HepG2 (cell line): ENCODE measurements at regions not wholly inside any gene's neighbourhood (a gene's known extent, or its start where the extent isn't known, plus 50 kb on each side); places are given as distances from the start of the nearest gene placed in this dataset.

Experiments used
- ATAC-seq: fragments of 200-7000 bp; cut with Tn5 transposase; 3 replicates; pipeline ENCODE4 v1.9.1; 2020; ENCODE audit warnings: mild to moderate bottlenecking, moderate library complexity
- BruUV-seq: library from RNA; stranded (reverse); fragments of 400-500 nt; replicated peaks from 2 replicates; lab custom pipeline; 2021; lab: Mats Ljungman, UMichigan
- CTCF ChIA-PET: fragments of 300-600 bp; formaldehyde crosslinking; extraction: SDS; loops from one replicate; lab custom pipeline; 2021; ENCODE audit warnings: low total read pairs, inconsistent platforms, low intra/inter-chr PET ratio; lab: Yijun Ruan, JAX
- POLR2A ChIA-PET: fragments of 350-600 bp; sonication (Branson Sonifier 250); formaldehyde crosslinking; loops from one replicate; lab custom pipeline; 2020; ENCODE audit warnings: antibody characterized with exemption, inconsistent platforms; lab: Yijun Ruan, JAX
- DNase-seq: peaks from one replicate; pipeline ENCODE4 v3.0.0-alpha.2; 2015; ENCODE audit warnings: low spot score
- FAIRE-seq: peaks from 3 replicates; lab custom pipeline; 2011; peaks lifted over from hg19 to GRCh38; lab: Jason Lieb, UNC
- H2AFZ ChIP-seq: one replicate; pipeline ENCODE4 v1.6.1; 2011; ENCODE audit warnings: low read length, inconsistent platforms
- H3K27ac ChIP-seq: fragments of 300-600 bp; 3 replicates; pipeline ENCODE4 v1.8.0; 2011; ENCODE audit warnings: mixed run types, mild to moderate bottlenecking, mixed read lengths, low read length, inconsistent platforms; ENCODE audit not compliant: insufficient read depth; ENCODE audit errors: extremely low read length
- H3K27me3 ChIP-seq, 2 experiments: fragments of 200-600 bp in 1 of 2; 2 replicates in 1 of 2; 3 replicates in 1 of 2; pipeline versions ENCODE4 v1.6.0 to v1.8.0; 2011; ENCODE audit warnings: low read length in 2 of 2, mild to moderate bottlenecking in 2 of 2, moderate library complexity in 2 of 2, inconsistent platforms in 1 of 2; ENCODE audit not compliant: insufficient read depth in 2 of 2, control insufficient read depth in 1 of 2
- H3K36me3 ChIP-seq, 2 experiments: fragments of 200-600 bp in 1 of 2; replicated peaks in 1 of 2; 2 replicates in 1 of 2; 3 replicates in 1 of 2; pipeline versions ENCODE4 v1.5.1 to v1.8.0; 2011; ENCODE audit warnings: low read length in 2 of 2, inconsistent platforms in 1 of 2; ENCODE audit not compliant: insufficient read depth in 2 of 2, control insufficient read depth in 1 of 2
- H3K4me1 ChIP-seq: 2 replicates; pipeline ENCODE4 v1.5.1; 2012; ENCODE audit warnings: low read length, inconsistent platforms; ENCODE audit not compliant: insufficient read depth
- H3K4me2 ChIP-seq: 2 replicates; pipeline ENCODE4 v1.6.0; 2011; ENCODE audit warnings: low read depth, low read length, inconsistent platforms
- H3K4me3 ChIP-seq, 3 experiments: fragments of 200-600 bp in 1 of 3; sonication (generic), shearing (Covaris generic) in 1 of 3; replicated peaks in 1 of 3; 2 replicates each; pipeline ENCODE4 v1.5.1; 2011 to 2016; ENCODE audit warnings: low read length in 3 of 3, inconsistent platforms in 2 of 3, low read depth in 2 of 3, mild to moderate bottlenecking in 2 of 3, control low read depth in 1 of 3, mixed read lengths in 1 of 3; ENCODE audit not compliant: insufficient read depth in 1 of 3
- H3K79me2 ChIP-seq: one replicate; pipeline ENCODE4 v1.6.1; 2011; ENCODE audit warnings: low read length, inconsistent platforms; ENCODE audit not compliant: insufficient read depth
- H3K9ac ChIP-seq: 2 replicates; pipeline ENCODE4 v1.6.0; 2011; ENCODE audit warnings: mild to moderate bottlenecking, low read depth, low read length, inconsistent platforms; ENCODE audit not compliant: insufficient read depth
- H3K9me3 ChIP-seq: 2 replicates; pipeline ENCODE4 v1.5.1; 2012; ENCODE audit warnings: mild to moderate bottlenecking, low read length
- H4K20me1 ChIP-seq: 2 replicates; pipeline ENCODE4 v1.6.0; 2011; ENCODE audit warnings: inconsistent platforms, mild to moderate bottlenecking, low read length, moderate library complexity; ENCODE audit not compliant: insufficient read depth
- EEA1 ChIP-seq: sonication (generic); formaldehyde crosslinking; IDR thresholded peaks from 2 replicates; pipeline ENCODE4 v1.5.1; 2020; ENCODE audit warnings: mild to moderate bottlenecking, missing genetic modification reagents, borderline replicate concordance
- FOXC1 ChIP-seq: sonication (generic); formaldehyde crosslinking; IDR thresholded peaks from 2 replicates; pipeline ENCODE4 v1.8.0; 2022; ENCODE audit warnings: mild to moderate bottlenecking, missing genetic modification reagents, borderline replicate concordance
- HOXA7 ChIP-seq: sonication (generic); formaldehyde crosslinking; IDR thresholded peaks from 2 replicates; pipeline ENCODE4 v1.8.1; 2022; ENCODE audit warnings: mild to moderate bottlenecking, missing genetic modification reagents, moderate library complexity
- RFX3 ChIP-seq: IDR thresholded peaks from 2 replicates; pipeline ENCODE4 v1.6.1; 2016; ENCODE audit warnings: missing biosample characterization, missing genetic modification reagents
- WGBS: methylation state at CpG from one replicate; pipeline ENCODE4 v1.1.6; 2017; ENCODE audit warnings: low lambda C conversion rate; 5-methylcytosine and 5-hydroxymethylcytosine counted together
- in situ Hi-C: cut with HindIII; loops from 2 replicates; pipeline ENCODE4 v1.10.0; 2017; ENCODE audit warnings: low pct_unique_long_range_greater_than_20kb; ENCODE audit not compliant: extremely low pct_ligation_motif_present
- intact Hi-C: fragments of 100-400 bp; cut with micrococcal nuclease; formaldehyde crosslinking; loops from one replicate; pipeline ENCODE4 v1.10.0; 2022; ENCODE audit not compliant: unreplicated experiment
- TF ChIP-seq, protein P1 (sequence below): sonication (generic); formaldehyde crosslinking; IDR thresholded peaks from 2 replicates; pipeline ENCODE4 v1.4.0; 2020; ENCODE audit warnings: mild to moderate bottlenecking, missing genetic modification reagents
- TF ChIP-seq, protein P2 (sequence below): IDR thresholded peaks from 2 replicates; pipeline ENCODE4 v1.6.1; 2016; ENCODE audit warnings: low read depth, missing genetic modification reagents, missing compliant biosample characterization

DNA sequence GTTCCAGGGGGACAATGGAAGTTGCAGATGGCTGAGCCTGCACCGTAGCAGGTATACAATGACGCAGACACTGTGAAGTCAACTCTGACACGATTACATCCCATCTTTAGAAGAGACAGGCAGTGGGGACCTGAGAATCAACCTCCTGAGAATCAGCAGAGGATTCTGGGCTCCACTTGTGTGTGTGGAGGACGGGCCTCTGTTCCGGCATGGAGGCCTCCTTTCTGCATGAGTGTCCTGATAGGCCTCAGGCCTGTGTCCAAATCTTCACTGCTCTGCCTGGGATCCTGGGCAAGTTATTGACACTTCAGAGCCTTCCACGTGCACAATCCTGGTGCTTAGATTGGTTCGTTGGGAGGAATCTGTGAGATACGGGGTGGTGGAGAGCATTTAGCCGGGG is 151.2 kb upstream of the COL5A1 start:
- BruUV-seq = no TSS peak
- ChIA-PET CTCF (no interaction called here), POLR2A (no interaction called here)
- H2AFZ ChIP-seq = no peak overlapping the region
- in situ Hi-C loops (no loop called here), intact Hi-C loops (no loop called here)
- no peaks in the 10 kb centered on the region for H3K4me1 ChIP-seq
- no peaks in the 10 kb centered on the region; the same call in 1 of the 2 replicates for H4K20me1 ChIP-seq
- H3K4me3 ChIP-seq = no peak overlapping the region
- peaks cover 21 to 86% of the 10 kb centered on the region in 2 experiments; a peak in 4 of 5 replicates for H3K27me3 ChIP-seq
- no peaks in the 10 kb centered on the region for H3K79me2 ChIP-seq
- no peak overlapping the region for H3K9ac ChIP-seq
- ATAC-seq (no peak), DNase-seq (no peak), FAIRE-seq (no peak)
- 9% methylated on average over 9 of the region's 9 CpGs for WGBS
- no peaks in the 10 kb centered on the region for H3K36me3 ChIP-seq
- no peak for TF ChIP-seq EEA1 (CRISPR knock-in tag)
- no peak overlapping the region for H3K27ac ChIP-seq
- H3K4me2 ChIP-seq = no peak overlapping the region
- H3K9me3 ChIP-seq = no peaks in the 10 kb centered on the region

DNA sequence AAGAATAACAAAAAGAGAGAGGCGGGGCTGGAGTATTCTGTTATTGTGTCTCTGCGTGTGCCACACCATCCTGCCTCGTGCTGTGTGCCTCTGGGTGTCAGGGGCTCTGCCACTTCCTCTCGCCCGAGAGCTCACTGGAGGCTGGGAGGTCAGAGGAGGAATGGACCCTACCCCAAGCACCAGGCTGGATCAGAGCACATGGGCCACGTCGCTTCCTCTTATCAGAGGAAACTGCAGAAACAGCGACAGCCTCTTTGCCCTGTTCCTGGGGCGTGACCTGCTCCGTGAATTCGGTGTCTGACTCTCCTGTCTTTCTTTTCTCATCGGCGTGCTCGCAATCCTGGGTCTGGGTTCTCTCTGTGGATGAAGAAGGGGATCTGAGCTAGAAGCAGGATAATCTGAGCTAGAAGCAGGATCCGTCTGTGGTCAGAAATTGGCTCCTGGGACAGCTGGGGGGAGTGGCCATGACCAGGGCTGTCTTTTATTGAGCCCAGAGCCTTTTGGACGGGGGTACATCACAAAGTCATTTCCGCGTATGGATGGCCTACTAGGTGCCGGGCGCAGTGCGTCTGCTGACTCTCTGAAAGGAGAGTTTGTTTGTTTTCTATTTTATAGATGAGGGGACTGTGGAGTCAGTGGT is 150.3 kb upstream of the COL5A1 start:
- CTCF ChIA-PET = no interaction called here
- in situ Hi-C loops (no loop called here), intact Hi-C loops (no loop called here)
- Histone ChIP-seq H3K4me1 (no peaks in the 10 kb centered on the region), H4K20me1 (no peaks in the 10 kb centered on the region; the same call in 1 of the 2 replicates), H3K36me3 (no peaks in the 10 kb centered on the region), H3K79me2 (no peaks in the 10 kb centered on the region), H3K9ac (no peak overlapping the region), H3K27ac (no peak overlapping the region), H3K4me3 (no peak overlapping the region), H3K4me2 (no peak overlapping the region), H3K27me3 (peaks cover 19 to 86% of the 10 kb centered on the region in 2 experiments; a peak in 4 of 5 replicates), H2AFZ (no peak overlapping the region), H3K9me3 (no peaks in the 10 kb centered on the region)
- BruUV-seq = no TSS peak
- POLR2A ChIA-PET = no interaction called here
- no peak for FAIRE-seq
- ATAC-seq = no peak
- TF ChIP-seq, protein P1, sequence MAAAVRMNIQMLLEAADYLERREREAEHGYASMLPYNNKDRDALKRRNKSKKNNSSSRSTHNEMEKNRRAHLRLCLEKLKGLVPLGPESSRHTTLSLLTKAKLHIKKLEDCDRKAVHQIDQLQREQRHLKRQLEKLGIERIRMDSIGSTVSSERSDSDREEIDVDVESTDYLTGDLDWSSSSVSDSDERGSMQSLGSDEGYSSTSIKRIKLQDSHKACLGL = no peak
- TF ChIP-seq FOXC1 (CRISPR knock-in tag) (no peak), HOXA7 (CRISPR knock-in tag) (no peak), RFX3 (CRISPR knock-in tag) (no peak)
- TF ChIP-seq, protein P2, sequence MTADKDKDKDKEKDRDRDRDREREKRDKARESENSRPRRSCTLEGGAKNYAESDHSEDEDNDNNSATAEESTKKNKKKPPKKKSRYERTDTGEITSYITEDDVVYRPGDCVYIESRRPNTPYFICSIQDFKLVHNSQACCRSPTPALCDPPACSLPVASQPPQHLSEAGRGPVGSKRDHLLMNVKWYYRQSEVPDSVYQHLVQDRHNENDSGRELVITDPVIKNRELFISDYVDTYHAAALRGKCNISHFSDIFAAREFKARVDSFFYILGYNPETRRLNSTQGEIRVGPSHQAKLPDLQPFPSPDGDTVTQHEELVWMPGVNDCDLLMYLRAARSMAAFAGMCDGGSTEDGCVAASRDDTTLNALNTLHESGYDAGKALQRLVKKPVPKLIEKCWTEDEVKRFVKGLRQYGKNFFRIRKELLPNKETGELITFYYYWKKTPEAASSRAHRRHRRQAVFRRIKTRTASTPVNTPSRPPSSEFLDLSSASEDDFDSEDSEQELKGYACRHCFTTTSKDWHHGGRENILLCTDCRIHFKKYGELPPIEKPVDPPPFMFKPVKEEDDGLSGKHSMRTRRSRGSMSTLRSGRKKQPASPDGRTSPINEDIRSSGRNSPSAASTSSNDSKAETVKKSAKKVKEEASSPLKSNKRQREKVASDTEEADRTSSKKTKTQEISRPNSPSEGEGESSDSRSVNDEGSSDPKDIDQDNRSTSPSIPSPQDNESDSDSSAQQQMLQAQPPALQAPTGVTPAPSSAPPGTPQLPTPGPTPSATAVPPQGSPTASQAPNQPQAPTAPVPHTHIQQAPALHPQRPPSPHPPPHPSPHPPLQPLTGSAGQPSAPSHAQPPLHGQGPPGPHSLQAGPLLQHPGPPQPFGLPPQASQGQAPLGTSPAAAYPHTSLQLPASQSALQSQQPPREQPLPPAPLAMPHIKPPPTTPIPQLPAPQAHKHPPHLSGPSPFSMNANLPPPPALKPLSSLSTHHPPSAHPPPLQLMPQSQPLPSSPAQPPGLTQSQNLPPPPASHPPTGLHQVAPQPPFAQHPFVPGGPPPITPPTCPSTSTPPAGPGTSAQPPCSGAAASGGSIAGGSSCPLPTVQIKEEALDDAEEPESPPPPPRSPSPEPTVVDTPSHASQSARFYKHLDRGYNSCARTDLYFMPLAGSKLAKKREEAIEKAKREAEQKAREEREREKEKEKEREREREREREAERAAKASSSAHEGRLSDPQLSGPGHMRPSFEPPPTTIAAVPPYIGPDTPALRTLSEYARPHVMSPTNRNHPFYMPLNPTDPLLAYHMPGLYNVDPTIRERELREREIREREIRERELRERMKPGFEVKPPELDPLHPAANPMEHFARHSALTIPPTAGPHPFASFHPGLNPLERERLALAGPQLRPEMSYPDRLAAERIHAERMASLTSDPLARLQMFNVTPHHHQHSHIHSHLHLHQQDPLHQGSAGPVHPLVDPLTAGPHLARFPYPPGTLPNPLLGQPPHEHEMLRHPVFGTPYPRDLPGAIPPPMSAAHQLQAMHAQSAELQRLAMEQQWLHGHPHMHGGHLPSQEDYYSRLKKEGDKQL (CRISPR knock-in tag) = no peak
- WGBS = 31% methylated on average over 13 of the region's 21 CpGs
- DNase-seq = no peak
